OCI-LY1 (cell line): ENCODE measurements at regions not wholly inside any gene's neighbourhood (a gene's known extent, or its start where the extent isn't known, plus 50 kb on each side); places are given as distances from the start of the nearest gene placed in this dataset.
"Not testable (repeated sequence)": the region's sequence is repeated elsewhere in the genome, so short reads cannot be mapped to it uniquely, and the experiment has no call there.

Source experiments
- H2AFZ ChIP-seq: fragments of 200-600 bp; sonication (generic), shearing (Covaris generic); 2 replicates; pipeline ENCODE4 v1.6.0; 2014; ENCODE audit warnings: antibody characterized with exemption, mild to moderate bottlenecking, low read length
- H3F3A ChIP-seq: fragments of 200-600 bp; sonication (generic), shearing (Covaris generic); 2 replicates; pipeline ENCODE4 v1.6.0; 2014; ENCODE audit warnings: mild to moderate bottlenecking, antibody characterized with exemption, low read length, moderate library complexity; ENCODE audit not compliant: insufficient read depth
- H3K27ac ChIP-seq: fragments of 200-600 bp; sonication (generic); 2 replicates; pipeline ENCODE4 v1.5.1; 2014; ENCODE audit warnings: low read length, mixed run types, mild to moderate bottlenecking, low read depth; ENCODE audit not compliant: poor library complexity, severe bottlenecking
- H3K27me3 ChIP-seq: fragments of 200-600 bp; sonication (generic); 2 replicates; pipeline ENCODE4 v1.6.0; 2014; ENCODE audit warnings: antibody characterized with exemption, mild to moderate bottlenecking, low read length, moderate library complexity; ENCODE audit not compliant: insufficient read depth
- H3K36me3 ChIP-seq: fragments of 200-600 bp; sonication (generic); 2 replicates; pipeline ENCODE4 v1.6.1; 2014; ENCODE audit warnings: mild to moderate bottlenecking, antibody characterized with exemption, low read length, moderate library complexity, mixed read lengths; ENCODE audit not compliant: insufficient read depth
- H3K4me1 ChIP-seq: fragments of 200-600 bp; sonication (generic); 2 replicates; pipeline ENCODE4 v1.5.1; 2014; ENCODE audit warnings: mild to moderate bottlenecking, low read length, moderate library complexity; ENCODE audit not compliant: insufficient read depth, severe bottlenecking
- H3K4me2 ChIP-seq: fragments of 200-600 bp; sonication (generic), shearing (Covaris generic); 2 replicates; pipeline ENCODE4 v1.6.1; 2014; ENCODE audit warnings: low read length
- H3K4me3 ChIP-seq: fragments of 200-600 bp; sonication (generic); 2 replicates; pipeline ENCODE4 v1.5.1; 2014; ENCODE audit warnings: low read length, low read depth, mild to moderate bottlenecking, mixed read lengths; ENCODE audit not compliant: poor library complexity, severe bottlenecking
- H3K79me2 ChIP-seq: fragments of 200-600 bp; shearing (Covaris generic); 2 replicates; pipeline ENCODE4 v1.6.1; 2016; ENCODE audit warnings: mixed run types, low read length, mixed read lengths; ENCODE audit not compliant: insufficient read depth
- H3K9ac ChIP-seq: fragments of 200-600 bp; sonication (generic), shearing (Covaris generic); 2 replicates; pipeline ENCODE4 v1.6.1; 2014; ENCODE audit warnings: mild to moderate bottlenecking, low read length, mixed read lengths
- H3K9me2 ChIP-seq: fragments of 200-600 bp; sonication (generic), shearing (Covaris generic); 2 replicates; pipeline ENCODE4 v1.6.1; 2014; ENCODE audit warnings: low read depth, mild to moderate bottlenecking, low read length, mixed read lengths
- H3K9me3 ChIP-seq: fragments of 200-600 bp; shearing (Covaris generic); 2 replicates; pipeline ENCODE4 v1.6.1; 2014; ENCODE audit warnings: low read length, mixed read lengths
- H4K20me1 ChIP-seq: fragments of 200-600 bp; sonication (generic), shearing (Covaris generic); 2 replicates; pipeline ENCODE4 v1.6.0; 2016; ENCODE audit warnings: mild to moderate bottlenecking, low read length; ENCODE audit not compliant: insufficient read depth
- EZH2 ChIP-seq: fragments of 200-600 bp; sonication (generic), shearing (Covaris generic); IDR thresholded peaks from 2 replicates; pipeline ENCODE4 v1.8.0; 2017; ENCODE audit warnings: borderline replicate concordance, mixed run types, mild to moderate bottlenecking, antibody characterized with exemption, low read length, moderate library complexity, mixed read lengths
- TF ChIP-seq, protein P1 (sequence below): fragments of 200-600 bp; sonication (generic), shearing (Covaris generic); IDR thresholded peaks from 2 replicates; pipeline ENCODE4 v1.5.1; 2017; ENCODE audit warnings: mild to moderate bottlenecking, antibody characterized with exemption, low read length, moderate library complexity, mixed read lengths

- Histone ChIP-seq H3K9ac (no peak overlapping the region), H3K27ac (no peak overlapping the region), H3K4me1 (no peaks in the 10 kb centered on the region), H3K36me3 (no peaks in the 10 kb centered on the region), H3K79me2 (no peaks in the 10 kb centered on the region), H3F3A (0 out of 2 replicates have a peak, but pooled peaks cover 4% of the 10 kb centered on the region), H4K20me1 (no peaks in the 10 kb centered on the region), H3K4me3 (no peak overlapping the region), H3K9me3 (no peaks in the 10 kb centered on the region), H3K27me3 (no peaks in the 10 kb centered on the region), H2AFZ (no peak overlapping the region), H3K9me2 (no peaks in the 10 kb centered on the region), H3K4me2 (no peak overlapping the region)
- no peak for TF ChIP-seq EZH2
- TF ChIP-seq, protein P1, sequence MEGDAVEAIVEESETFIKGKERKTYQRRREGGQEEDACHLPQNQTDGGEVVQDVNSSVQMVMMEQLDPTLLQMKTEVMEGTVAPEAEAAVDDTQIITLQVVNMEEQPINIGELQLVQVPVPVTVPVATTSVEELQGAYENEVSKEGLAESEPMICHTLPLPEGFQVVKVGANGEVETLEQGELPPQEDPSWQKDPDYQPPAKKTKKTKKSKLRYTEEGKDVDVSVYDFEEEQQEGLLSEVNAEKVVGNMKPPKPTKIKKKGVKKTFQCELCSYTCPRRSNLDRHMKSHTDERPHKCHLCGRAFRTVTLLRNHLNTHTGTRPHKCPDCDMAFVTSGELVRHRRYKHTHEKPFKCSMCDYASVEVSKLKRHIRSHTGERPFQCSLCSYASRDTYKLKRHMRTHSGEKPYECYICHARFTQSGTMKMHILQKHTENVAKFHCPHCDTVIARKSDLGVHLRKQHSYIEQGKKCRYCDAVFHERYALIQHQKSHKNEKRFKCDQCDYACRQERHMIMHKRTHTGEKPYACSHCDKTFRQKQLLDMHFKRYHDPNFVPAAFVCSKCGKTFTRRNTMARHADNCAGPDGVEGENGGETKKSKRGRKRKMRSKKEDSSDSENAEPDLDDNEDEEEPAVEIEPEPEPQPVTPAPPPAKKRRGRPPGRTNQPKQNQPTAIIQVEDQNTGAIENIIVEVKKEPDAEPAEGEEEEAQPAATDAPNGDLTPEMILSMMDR, result no peak
Measured at GRCh38 chr16:58882292-58882691, 148.2 kb upstream of the GOT2 start.

GRCh38 chr16:58878641-58879040, 144.5 kb upstream of the GOT2 start:
- H3F3A ChIP-seq, H3K79me2 ChIP-seq, H3K27ac ChIP-seq, H3K4me1 ChIP-seq, H3K9me3 ChIP-seq, H3K9me2 ChIP-seq, H3K4me3 ChIP-seq, H4K20me1 ChIP-seq, H3K36me3 ChIP-seq, H3K4me2 ChIP-seq, H2AFZ ChIP-seq, H3K9ac ChIP-seq, H3K27me3 ChIP-seq: not testable (repeated sequence)

- H3K27ac ChIP-seq, result no peak overlapping the region
- no peaks in the 10 kb centered on the region for H3K9me3 ChIP-seq
- H3K27me3 ChIP-seq, result no peaks in the 10 kb centered on the region
- no peak for TF ChIP-seq EZH2
- no peaks in the 10 kb centered on the region for H3F3A ChIP-seq
- H3K9me2 ChIP-seq, result no peaks in the 10 kb centered on the region
- no peak overlapping the region for H3K4me2 ChIP-seq
- H3K79me2 ChIP-seq, result no peaks in the 10 kb centered on the region
- H3K4me1 ChIP-seq, result no peaks in the 10 kb centered on the region
- no peak overlapping the region for H3K9ac ChIP-seq
- no peaks in the 10 kb centered on the region for H3K36me3 ChIP-seq
- no peak overlapping the region for H2AFZ ChIP-seq
- no peaks in the 10 kb centered on the region for H4K20me1 ChIP-seq
- H3K4me3 ChIP-seq, result no peak overlapping the region
Measured at GRCh38 chr16:58866935-58867334, 132.8 kb upstream of the GOT2 start.

GRCh38 chr16:58863761-58864160, 129.6 kb upstream of the GOT2 start:
- TF ChIP-seq, protein P1, result no peak
- TF ChIP-seq EZH2, result no peak
- Histone ChIP-seq H3K4me1 (no peaks in the 10 kb centered on the region), H2AFZ (no peak overlapping the region), H3K9me3 (no peaks in the 10 kb centered on the region), H3K79me2 (no peaks in the 10 kb centered on the region), H3K4me2 (no peak overlapping the region), H3K9ac (no peak overlapping the region), H3K9me2 (no peaks in the 10 kb centered on the region), H3F3A (no peaks in the 10 kb centered on the region), H3K27ac (no peak overlapping the region), H3K36me3 (no peaks in the 10 kb centered on the region), H3K4me3 (no peak overlapping the region), H3K27me3 (no peaks in the 10 kb centered on the region), H4K20me1 (no peaks in the 10 kb centered on the region)
